IMR-90 (cell line): ENCODE measurements at regions not wholly inside any gene's neighbourhood (a gene's known extent, or its start where the extent isn't known, plus 50 kb on each side); places are given as distances from the start of the nearest gene placed in this dataset.

Source experiments
- ATAC-seq: fragments of 200-7000 bp; cut with Tn5 transposase; 2 replicates; pipeline ENCODE4 v1.9.1; 2020; ENCODE audit warnings: low read depth, mild to moderate bottlenecking, moderate library complexity
- BruUV-seq: library from RNA; stranded (reverse); fragments of 400-500 nt; replicated peaks from 2 replicates; lab custom pipeline; 2021; lab: Mats Ljungman, UMichigan
- CTCF ChIA-PET: fragments of 300-600 bp; formaldehyde crosslinking; extraction: SDS; loops from one replicate; lab custom pipeline; 2021; ENCODE audit warnings: antibody characterized with exemption; lab: Yijun Ruan, JAX
- POLR2A ChIA-PET: fragments of 300-600 bp; sonication (Branson Sonifier 250); formaldehyde crosslinking; loops from one replicate; lab custom pipeline; 2022; ENCODE audit warnings: antibody characterized with exemption; ENCODE audit not compliant: unreplicated experiment; lab: Charles Lee
- DNase-seq: peaks from one replicate; pipeline ENCODE4 v3.0.0; 2013
- H2AFZ ChIP-seq: replicated peaks from 2 replicates; pipeline ENCODE3; 2013; ENCODE audit warnings: low read length, mild to moderate bottlenecking; ENCODE audit not compliant: poor library complexity
- H2AK5ac ChIP-seq: 2 replicates; pipeline ENCODE4 v1.6.1; 2013; ENCODE audit warnings: low read depth, low read length, inconsistent platforms
- H2AK9ac ChIP-seq: replicated peaks from 2 replicates; pipeline ENCODE3; 2013; ENCODE audit warnings: mild to moderate bottlenecking, low read depth, low read length, moderate library complexity; ENCODE audit not compliant: poor library complexity
- H2BK120ac ChIP-seq: 2 replicates; pipeline ENCODE4 v1.6.1; 2013; ENCODE audit warnings: low read depth, low read length, inconsistent platforms
- H2BK15ac ChIP-seq: 3 replicates; pipeline ENCODE4 v1.6.1; 2013; ENCODE audit warnings: low read depth, low read length, inconsistent platforms
- H2BK20ac ChIP-seq: 2 replicates; pipeline ENCODE4 v1.6.1; 2013; ENCODE audit warnings: low read depth, mild to moderate bottlenecking, inconsistent platforms, low read length, moderate library complexity
- H2BK5ac ChIP-seq: 2 replicates; pipeline ENCODE4 v1.6.1; 2013; ENCODE audit warnings: mild to moderate bottlenecking, low read depth, low read length, inconsistent platforms; ENCODE audit not compliant: poor library complexity, severe bottlenecking
- H3K14ac ChIP-seq: replicated peaks from 2 replicates; pipeline ENCODE4 v1.6.1; 2013; ENCODE audit warnings: low read depth, low read length, inconsistent platforms
- H3K18ac ChIP-seq: 2 replicates; pipeline ENCODE4 v1.6.1; 2013; ENCODE audit warnings: low read depth, low read length, control low read depth
- H3K23ac ChIP-seq: 2 replicates; pipeline ENCODE4 v1.6.1; 2013; ENCODE audit warnings: low read depth, low read length, inconsistent platforms
- H3K27ac ChIP-seq: 2 replicates; pipeline ENCODE4 v1.5.1; 2013; ENCODE audit warnings: mild to moderate bottlenecking, control low read depth, low read length; ENCODE audit not compliant: insufficient read depth
- H3K27me3 ChIP-seq: 2 replicates; pipeline ENCODE4 v1.6.1; 2013; ENCODE audit warnings: low read length; ENCODE audit not compliant: control insufficient read depth, insufficient read depth
- H3K36me3 ChIP-seq: 2 replicates; pipeline ENCODE4 v1.6.1; 2013; ENCODE audit warnings: low read length, mixed read lengths; ENCODE audit not compliant: control insufficient read depth, insufficient read depth
- H3K4ac ChIP-seq: 2 replicates; pipeline ENCODE4 v1.6.1; 2013; ENCODE audit warnings: low read depth, low read length, inconsistent platforms
- H3K4me1 ChIP-seq: 2 replicates; pipeline ENCODE4 v1.6.1; 2013; ENCODE audit warnings: low read length, mixed read lengths; ENCODE audit not compliant: control insufficient read depth, insufficient read depth
- H3K4me2 ChIP-seq: 2 replicates; pipeline ENCODE4 v1.6.1; 2013; ENCODE audit warnings: low read depth, mild to moderate bottlenecking, control low read depth, low read length, moderate library complexity
- H3K4me3 ChIP-seq: 2 replicates; pipeline ENCODE4 v1.5.1; 2013; ENCODE audit warnings: low read depth, mild to moderate bottlenecking, control low read depth, low read length, moderate library complexity; ENCODE audit not compliant: insufficient read depth
- H3K56ac ChIP-seq: 2 replicates; pipeline ENCODE4 v1.6.1; 2013; ENCODE audit warnings: low read length, inconsistent platforms; ENCODE audit not compliant: insufficient read depth; ENCODE audit errors: extremely low read depth
- H3K79me1 ChIP-seq, 2 experiments: 2 replicates each; pipeline ENCODE4 v1.6.1; 2013; ENCODE audit warnings: low read length in 2 of 2, inconsistent platforms in 1 of 2, low read depth in 1 of 2
- H3K9ac ChIP-seq: 2 replicates; pipeline ENCODE4 v1.6.1; 2013; ENCODE audit warnings: low read depth, low read length, control low read depth
- H3K9me1 ChIP-seq: 2 replicates; pipeline ENCODE4 v1.6.1; 2013; ENCODE audit warnings: low read length, inconsistent platforms; ENCODE audit not compliant: insufficient read depth
- H3K9me3 ChIP-seq: 2 replicates; pipeline ENCODE4 v1.6.1; 2013; ENCODE audit warnings: low read length; ENCODE audit not compliant: control insufficient read depth, insufficient read depth
- H4K20me1 ChIP-seq: 2 replicates; pipeline ENCODE4 v1.6.1; 2013; ENCODE audit warnings: low read length, inconsistent platforms; ENCODE audit not compliant: insufficient read depth
- H4K5ac ChIP-seq: 2 replicates; pipeline ENCODE4 v1.6.1; 2013; ENCODE audit warnings: mild to moderate bottlenecking, low read depth, low read length, control low read depth
- H4K8ac ChIP-seq, 2 experiments: 2 replicates each; pipeline ENCODE4 v1.6.1; 2013; ENCODE audit warnings: low read depth in 2 of 2, low read length in 2 of 2, control low read depth in 1 of 2, inconsistent platforms in 1 of 2
- H4K91ac ChIP-seq: 2 replicates; pipeline ENCODE4 v1.6.1; 2013; ENCODE audit warnings: low read depth, low read length, inconsistent platforms; ENCODE audit not compliant: insufficient read depth
- CEBPB ChIP-seq: IDR thresholded peaks from 2 replicates; pipeline ENCODE4 v1.6.1; 2012; ENCODE audit warnings: low read depth, low read length, improper control_type of control experiment
- WGBS, 2 experiments: methylation state at CpG; one replicate each; pipeline versions ENCODE4 v1.1.5 to v1.1.7; 2013; ENCODE audit warnings: missing lambda C conversion rate in 2 of 2; ENCODE audit not compliant: insufficient read length in 1 of 2; ENCODE audit errors: extremely low coverage in 2 of 2; 5-methylcytosine and 5-hydroxymethylcytosine counted together
- dilution Hi-C: fragments of 300-500 bp; cut with HindIII; formaldehyde crosslinking; loops from one replicate; pipeline ENCODE4 v1.14.3; 2018; ENCODE audit warnings: low sequenced_read_pairs; ENCODE audit not compliant: unreplicated experiment
- in situ Hi-C: fragments of 300-500 bp; cut with MboI; formaldehyde crosslinking; loops from 3 replicates; pipeline ENCODE4 v1.14.3; 2019; ENCODE audit warnings: low sequenced_read_pairs, inconsistent platforms, mixed read lengths
- intact Hi-C: fragments of 100-400 bp; cut with micrococcal nuclease; formaldehyde crosslinking; loops from 2 replicates; pipeline ENCODE4 v1.10.0; 2022

GRCh38 chr1:214202992-214203391 lies 78.0 kb upstream of the SMYD2 start:
- no peaks in the 10 kb centered on the region for H3K9me3 ChIP-seq
- H3K18ac ChIP-seq, result no peak overlapping the region
- H3K4me3 ChIP-seq, result no peak overlapping the region
- H3K4ac ChIP-seq, result no peak overlapping the region
- ChIA-PET POLR2A (no interaction called here), CTCF (interaction anchor here (1.4 kb wide), 1 partner anchor 11 kb away, joined by 5 read pairs; no protein-coding TSS in a partner anchor)
- no peak overlapping the region for H3K14ac ChIP-seq
- ATAC-seq (no peak), DNase-seq (no peak)
- no peak overlapping the region for H3K23ac ChIP-seq
- no peak overlapping the region for H2AFZ ChIP-seq
- H3K79me1 ChIP-seq, result no peaks in the 10 kb centered on the region
- no peak overlapping the region for H2AK5ac ChIP-seq
- H2BK15ac ChIP-seq, result no peak overlapping the region
- H4K8ac ChIP-seq, result no peak overlapping the region
- no peak overlapping the region for H4K91ac ChIP-seq
- H4K5ac ChIP-seq, result no peak overlapping the region
- H2BK20ac ChIP-seq, result no peak overlapping the region
- WGBS, 2 experiments, result no CpG with 5 or more reads among the region's 3 CpGs
- no peak overlapping the region for H3K4me2 ChIP-seq
- no peak overlapping the region for H3K56ac ChIP-seq
- H3K27ac ChIP-seq, result no peak overlapping the region
- in situ Hi-C loops, result no loop called here
- H3K9ac ChIP-seq, result no peak overlapping the region
- intact Hi-C loops, result no loop called here
- no peaks in the 10 kb centered on the region for H3K4me1 ChIP-seq
- H3K27me3 ChIP-seq, result peaks cover 22% of the 10 kb centered on the region
- H3K36me3 ChIP-seq, result no peaks in the 10 kb centered on the region
- no peaks in the 10 kb centered on the region for H4K20me1 ChIP-seq
- dilution Hi-C loops, result no loop called here
- no peak overlapping the region for H2BK5ac ChIP-seq
- no TSS peak for BruUV-seq
- H2BK120ac ChIP-seq, result no peak overlapping the region
- H3K9me1 ChIP-seq, result no peaks in the 10 kb centered on the region
- TF ChIP-seq CEBPB, result no peak
- no peak overlapping the region for H2AK9ac ChIP-seq
